K562 (cell line): ENCODE measurements at regions not wholly inside any gene's neighbourhood (a gene's known extent, or its start where the extent isn't known, plus 50 kb on each side); places are given as distances from the start of the nearest gene placed in this dataset.

ENCODE experiments used
- ATAC-seq: fragments of 200-7000 bp; cut with Tn5 transposase; 3 replicates; pipeline ENCODE4 v1.9.1; 2020; ENCODE audit warnings: moderate library complexity
- BruUV-seq: library from RNA; stranded (reverse); fragments of 400-500 nt; replicated peaks from 2 replicates; lab custom pipeline; 2021; lab: Mats Ljungman, UMichigan
- CTCF ChIA-PET: fragments of 300-600 bp; formaldehyde crosslinking; extraction: SDS; loops from one replicate; lab custom pipeline; 2021; ENCODE audit warnings: low intra/inter-chr PET ratio; lab: Yijun Ruan, JAX
- POLR2A ChIA-PET: fragments of 300-600, 350-650 bp; sonication (Branson Sonifier 250); formaldehyde crosslinking; extraction: SDS; loops from one replicate; lab custom pipeline; 2021; ENCODE audit warnings: antibody characterized with exemption, inconsistent platforms; lab: Yijun Ruan, JAX
- DNase-seq, 4 experiments: peaks; one replicate each; pipeline versions ENCODE4 v3.0.0 to v3.0.0-alpha.2; 2011 to 2018; ENCODE audit warnings: low spot score in 3 of 4, mixed read lengths in 3 of 4; ENCODE audit errors: extremely low read depth in 1 of 4
- FAIRE-seq: peaks from 2 replicates; lab custom pipeline; 2011; peaks lifted over from hg19 to GRCh38; lab: Jason Lieb, UNC
- H2AFZ ChIP-seq: 2 replicates; pipeline ENCODE4 v1.6.0; 2011; ENCODE audit warnings: low read depth, low read length, control low read depth, inconsistent platforms
- H3K27ac ChIP-seq: fragments of 200-600 bp; 3 replicates; pipeline ENCODE4 v1.8.0; 2011; ENCODE audit warnings: low read depth, mild to moderate bottlenecking, control low read depth, inconsistent platforms, low read length, moderate library complexity, mixed read lengths; ENCODE audit errors: extremely low read depth
- H3K27me3 ChIP-seq, 2 experiments: fragments of 300-600 bp in 1 of 2; 2 replicates in 1 of 2; 3 replicates in 1 of 2; pipeline versions ENCODE4 v1.6.0 to v1.8.0; 2011; ENCODE audit warnings: inconsistent platforms in 2 of 2, low read length in 2 of 2, mild to moderate bottlenecking in 1 of 2, mixed read lengths in 1 of 2, moderate library complexity in 1 of 2; ENCODE audit not compliant: control insufficient read depth in 2 of 2, insufficient read depth in 2 of 2
- H3K36me3 ChIP-seq: fragments of 300-600 bp; 3 replicates; pipeline ENCODE4 v1.8.0; 2011; ENCODE audit warnings: mild to moderate bottlenecking, low read length, inconsistent platforms; ENCODE audit not compliant: control insufficient read depth, insufficient read depth
- H3K4me1 ChIP-seq, 2 experiments: fragments of 200-600 bp in 1 of 2; replicated peaks in 1 of 2; 2 replicates in 1 of 2; 3 replicates in 1 of 2; pipeline versions ENCODE4 v1.5.1 to v1.8.0; 2011; ENCODE audit warnings: inconsistent platforms in 2 of 2, low read length in 2 of 2, mild to moderate bottlenecking in 1 of 2, mixed read lengths in 1 of 2, moderate library complexity in 1 of 2; ENCODE audit not compliant: control insufficient read depth in 2 of 2, insufficient read depth in 2 of 2
- H3K4me2 ChIP-seq: 2 replicates; pipeline ENCODE4 v1.6.1; 2011; ENCODE audit warnings: low read length, control low read depth, inconsistent platforms, mixed read lengths; ENCODE audit not compliant: insufficient read depth
- H3K4me3 ChIP-seq: fragments of 200-600 bp; sonication (generic), shearing (Covaris generic); 2 replicates; pipeline ENCODE4 v1.5.1; 2016; ENCODE audit warnings: control low read depth, inconsistent platforms
- H3K79me2 ChIP-seq: fragments of 200-600 bp; 3 replicates; pipeline ENCODE4 v1.8.0; 2011; ENCODE audit warnings: low read length, inconsistent platforms; ENCODE audit not compliant: control insufficient read depth, insufficient read depth
- H3K9ac ChIP-seq, 2 experiments: 2 replicates each; pipeline versions ENCODE4 v1.6.0 to v1.6.1; 2011; ENCODE audit warnings: low read depth in 2 of 2, low read length in 2 of 2, control low read depth in 1 of 2, inconsistent platforms in 1 of 2, mild to moderate bottlenecking in 1 of 2, mixed read lengths in 1 of 2; ENCODE audit not compliant: insufficient read depth in 1 of 2
- H3K9me1 ChIP-seq: one replicate; pipeline ENCODE4 v1.6.0; 2011; ENCODE audit warnings: inconsistent platforms, mild to moderate bottlenecking, low read length, moderate library complexity; ENCODE audit not compliant: control insufficient read depth, insufficient read depth
- H3K9me3 ChIP-seq: replicated peaks from 2 replicates; pipeline ENCODE4 v1.5.1; 2011; ENCODE audit warnings: low read depth, low read length, inconsistent platforms; ENCODE audit not compliant: control insufficient read depth, insufficient read depth
- H4K20me1 ChIP-seq: replicated peaks from 2 replicates; pipeline ENCODE4 v1.6.1; 2011; ENCODE audit warnings: low read length, inconsistent platforms, mixed read lengths; ENCODE audit not compliant: control insufficient read depth, insufficient read depth
- CHCHD3 ChIP-seq: fragments of 250-450 bp; sonication (Bioruptor Pico); IDR thresholded peaks from 2 replicates; pipeline ENCODE4 v2.1.2; 2022; ENCODE audit warnings: mild to moderate bottlenecking
- CTBP1 ChIP-seq: fragments of 450-650 bp; IDR thresholded peaks from 2 replicates; pipeline ENCODE4 v1.6.1; 2016; ENCODE audit warnings: borderline replicate concordance
- E2F3 ChIP-seq: fragments of 250-450 bp; sonication (Bioruptor Pico); IDR thresholded peaks from 2 replicates; pipeline ENCODE4 v1.4.0; 2020; ENCODE audit warnings: mild to moderate bottlenecking
- FOXO4 ChIP-seq: fragments of 450-650 bp; formaldehyde crosslinking; IDR thresholded peaks from 2 replicates; pipeline ENCODE4 v1.4.0; 2020; ENCODE audit warnings: mild to moderate bottlenecking, moderate library complexity
- NCOA6 ChIP-seq: fragments of 450-650 bp; IDR thresholded peaks from 2 replicates; pipeline ENCODE4 v1.6.1; 2017; ENCODE audit warnings: mild to moderate bottlenecking
- RBM22 ChIP-seq: fragments of 200-400 bp; formaldehyde crosslinking; IDR thresholded peaks from 2 replicates; pipeline ENCODE4 v1.6.1; 2018; ENCODE audit warnings: low read length, low read depth; ENCODE audit not compliant: poor library complexity, severe bottlenecking
- SIN3B ChIP-seq: fragments of 450-650 bp; IDR thresholded peaks from 2 replicates; pipeline ENCODE4 v1.6.1; 2017; ENCODE audit warnings: low read depth, mild to moderate bottlenecking, moderate library complexity
- SMAD2 ChIP-seq: fragments of 150-350 bp; IDR thresholded peaks from 2 replicates; pipeline ENCODE4 v1.6.1; 2014; ENCODE audit warnings: low read depth, mild to moderate bottlenecking, low read length
- ZBTB5 ChIP-seq: fragments of 450-650 bp; IDR thresholded peaks from 2 replicates; pipeline ENCODE4 v1.6.1; 2017; ENCODE audit warnings: antibody characterized with exemption
- ZNF239 ChIP-seq: fragments of 250-450 bp; sonication (Bioruptor Pico); IDR thresholded peaks from 2 replicates; pipeline ENCODE4 v1.4.0; 2020; ENCODE audit warnings: mild to moderate bottlenecking
- ZNF316 ChIP-seq: fragments of 450-650 bp; IDR thresholded peaks from 2 replicates; pipeline ENCODE4 v1.6.1; 2016
- ZNF584 ChIP-seq: fragments of 200-800 bp; sonication (Bioruptor generic); IDR thresholded peaks from 2 replicates; pipeline ENCODE4 v1.6.1; 2016; ENCODE audit warnings: low read depth, mild to moderate bottlenecking, missing genetic modification characterization, missing compliant biosample characterization
- WGBS: fragments of 100-300 bp; shearing (Covaris generic); methylation state at CpG from one replicate; pipeline ENCODE4 v1.1.6; 2016; ENCODE audit warnings: low coverage, mixed read lengths; ENCODE audit not compliant: insufficient coverage; ENCODE audit errors: missing lambda C conversion rate; 5-methylcytosine and 5-hydroxymethylcytosine counted together
- in situ Hi-C: fragments of 300-500 bp; cut with MboI; formaldehyde crosslinking; loops from 4 replicates; pipeline ENCODE4 v1.15.0; 2018; ENCODE audit warnings: inconsistent platforms, mixed read lengths
- intact Hi-C: fragments of 100-400 bp; cut with micrococcal nuclease; formaldehyde crosslinking; loops from 2 replicates; pipeline ENCODE4 v1.14.2; 2022

DNA sequence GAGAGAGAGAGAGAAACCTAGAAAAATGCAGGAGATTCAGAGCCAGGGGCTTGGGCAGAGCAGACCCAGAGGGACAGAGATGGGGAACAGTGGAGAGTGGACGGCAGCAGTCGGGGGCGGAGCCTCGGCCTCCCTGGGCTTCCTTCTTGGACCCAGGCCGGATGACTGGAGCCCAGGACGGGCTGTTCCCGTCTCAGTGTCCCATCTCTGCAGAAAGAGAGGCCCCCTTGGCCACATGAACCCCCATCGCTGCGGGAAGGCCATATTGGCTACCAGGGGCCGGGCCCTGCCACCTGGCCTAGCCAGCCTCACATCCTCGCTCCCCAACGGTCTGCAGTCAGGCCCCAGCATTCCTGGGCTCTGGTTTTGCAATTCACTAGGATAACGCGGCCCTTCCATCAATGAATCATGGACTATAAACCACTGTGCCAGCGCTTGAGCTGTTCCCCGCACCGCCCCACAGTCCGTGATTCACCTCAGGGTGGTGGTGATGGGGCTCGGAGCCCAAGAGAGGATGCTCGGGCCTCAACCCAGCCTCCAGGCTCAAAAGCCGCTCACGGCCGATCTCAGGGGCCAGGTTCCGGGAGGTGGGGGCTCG is 116.5 kb downstream of the RFLNA start:
- H3K9me3 ChIP-seq = no peaks in the 10 kb centered on the region
- 0 out of 2 replicates have a peak, but pooled peaks cover 4% of the 10 kb centered on the region for H4K20me1 ChIP-seq
- H3K4me3 ChIP-seq = no peak overlapping the region
- no peak overlapping the region for H3K9ac ChIP-seq
- POLR2A ChIA-PET = no interaction called here
- no peak overlapping the region for H2AFZ ChIP-seq
- peaks cover 13% of the 10 kb centered on the region; the same call in 2 of the 3 replicates for H3K36me3 ChIP-seq
- no peaks in the 10 kb centered on the region for H3K27me3 ChIP-seq
- intact Hi-C loops = no loop called here
- DNase-seq (no peak), FAIRE-seq (no peak), ATAC-seq (no peak; the same call in 2 of the 3 replicates)
- H3K79me2 ChIP-seq = no peaks in the 10 kb centered on the region
- H3K4me1 ChIP-seq = peaks cover 0 to 31% of the 10 kb centered on the region in 2 experiments; a peak in 2 of 5 replicates
- WGBS = 80% methylated on average over 9 of the region's 25 CpGs
- in situ Hi-C loops = no loop called here
- H3K9me1 ChIP-seq = no peaks in the 10 kb centered on the region
- CTCF ChIA-PET = no interaction called here
- H3K4me2 ChIP-seq = no peak overlapping the region
- peak; percentile 29 for TF ChIP-seq RBM22
- no peak for TF ChIP-seq E2F3
- H3K27ac ChIP-seq = no peak overlapping the region
- no TSS peak for BruUV-seq

DNA sequence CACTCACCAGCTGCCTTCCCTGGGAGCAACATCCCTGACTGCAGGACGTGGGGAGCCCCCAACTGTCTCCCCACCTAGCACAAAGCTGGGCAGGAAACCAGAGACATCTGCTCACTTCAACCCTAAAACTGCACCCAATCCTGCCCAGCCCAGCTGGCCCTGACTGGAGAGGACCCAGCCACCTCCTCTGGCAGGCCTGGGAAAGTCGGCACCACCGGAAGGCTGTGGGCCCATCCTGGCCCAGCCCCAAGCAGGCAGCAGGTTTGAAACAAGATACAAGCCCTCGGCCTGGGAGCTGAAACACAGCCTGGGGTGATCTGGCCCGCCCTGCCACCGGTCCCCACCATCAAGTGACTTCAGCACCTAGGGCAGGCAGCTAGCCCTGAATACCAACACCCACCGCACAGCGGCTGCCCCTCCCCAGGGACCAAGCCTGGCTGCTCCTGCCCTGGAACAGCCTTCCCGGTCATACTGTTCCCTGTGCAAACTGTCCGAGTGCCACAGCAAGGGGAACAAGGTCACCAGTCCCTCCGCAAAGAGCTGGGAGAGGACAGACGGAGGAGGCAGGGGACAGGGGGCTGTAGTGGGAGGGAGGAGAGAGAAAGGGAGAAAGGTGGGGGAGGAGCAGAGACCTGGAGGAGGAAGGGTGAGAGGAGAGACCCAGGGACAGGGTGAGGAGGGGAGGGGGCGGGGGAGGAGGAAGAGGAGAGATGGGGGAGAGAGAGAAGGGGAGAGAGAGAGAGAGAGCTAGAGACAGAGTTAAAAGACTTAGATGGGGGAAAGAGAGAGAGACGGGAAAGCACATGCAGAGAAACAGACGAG is 115.7 kb downstream of the RFLNA start:
- Histone ChIP-seq H3K9me3 (no peaks in the 10 kb centered on the region), H3K4me2 (no peak overlapping the region), H3K36me3 (peaks cover 16% of the 10 kb centered on the region; the same call in 2 of the 3 replicates), H3K9ac (peak overlapping the region in 1 of 2 experiments; percentile 78; a peak in 2 of 4 replicates), H3K79me2 (no peaks in the 10 kb centered on the region), H3K4me1 (peaks cover 0 to 28% of the 10 kb centered on the region in 2 experiments; a peak in 2 of 5 replicates), H3K27me3 (no peaks in the 10 kb centered on the region), H3K9me1 (no peaks in the 10 kb centered on the region), H3K27ac (no peak overlapping the region), H2AFZ (no peak overlapping the region), H4K20me1 (0 out of 2 replicates have a peak, but pooled peaks cover 6% of the 10 kb centered on the region), H3K4me3 (no peak overlapping the region)
- DNase-seq = peak in 1 of 4 experiments; percentile 31
- ATAC-seq = no peak
- ChIA-PET POLR2A (no interaction called here), CTCF (no interaction called here)
- no TSS peak for BruUV-seq
- intact Hi-C loops (no loop called here), in situ Hi-C loops (no loop called here)
- FAIRE-seq = no peak
- WGBS = 91% methylated on average over 11 of the region's 15 CpGs
- TF ChIP-seq ZBTB5 = no peak
- TF ChIP-seq CTBP1 = no peak
- TF ChIP-seq CHCHD3 (CRISPR knock-in tag) = no peak
- TF ChIP-seq SIN3B = no peak
- TF ChIP-seq NCOA6 = no peak
- no peak for TF ChIP-seq ZNF316
- no peak for TF ChIP-seq FOXO4 (CRISPR knock-in tag)
- no peak for TF ChIP-seq ZNF239 (CRISPR knock-in tag)
- no peak for TF ChIP-seq ZNF584 (CRISPR knock-in tag)
- no peak for TF ChIP-seq SMAD2
